ENCODE measurements at regions not wholly inside any gene's neighbourhood (a gene's known extent, or its start where the extent isn't known, plus 50 kb on each side); places are given as distances from the start of the nearest gene placed in this dataset.
"Not testable (repeated sequence)": the region's sequence is repeated elsewhere in the genome, so short reads cannot be mapped to it uniquely, and the experiment has no call there.

- no peak for DNase-seq
Measured at GRCh38 chr19:28332351-28332750, 880.6 kb downstream of the UQCRFS1 start.

- no peak for DNase-seq
Measured at GRCh38 chr19:28331596-28331995, 881.4 kb downstream of the UQCRFS1 start.

- DNase-seq, result no peak
Measured at GRCh38 chr19:28330831-28331230, 882.1 kb downstream of the UQCRFS1 start.

GRCh38 chr19:28329429-28329828, 883.5 kb downstream of the UQCRFS1 start:
- DNase-seq, result no peak

- no peak for DNase-seq
Measured at GRCh38 chr19:28327905-28328304, 885.0 kb downstream of the UQCRFS1 start.

GRCh38 chr19:28326746-28327145, 886.2 kb downstream of the UQCRFS1 start:
- no peak for DNase-seq

- no peak for DNase-seq
Measured at GRCh38 chr19:28324275-28325060, 888.5 kb downstream of the UQCRFS1 start.

- DNase-seq, result no peak
Measured at GRCh38 chr19:28322945-28323344, 890.0 kb downstream of the UQCRFS1 start.

GRCh38 chr19:28322491-28322890, 890.5 kb downstream of the UQCRFS1 start:
- DNase-seq, result no peak

GRCh38 chr19:28319918-28320317, 893.0 kb downstream of the UQCRFS1 start:
- DNase-seq, result no peak

- no peak for DNase-seq
Measured at GRCh38 chr19:28319227-28319626, 893.7 kb downstream of the UQCRFS1 start.

GRCh38 chr19:28318469-28319179, 894.3 kb downstream of the UQCRFS1 start:
- no peak for DNase-seq

GRCh38 chr19:28316464-28316863, 896.5 kb downstream of the UQCRFS1 start:
- DNase-seq, result no peak

GRCh38 chr19:28314756-28315155, 898.2 kb downstream of the UQCRFS1 start:
- DNase-seq, result no peak

- DNase-seq, result no peak
Measured at GRCh38 chr19:28314287-28314686, 898.7 kb downstream of the UQCRFS1 start.

- no peak for DNase-seq
Measured at GRCh38 chr19:28313633-28314032, 899.3 kb downstream of the UQCRFS1 start.

- no peak for DNase-seq
Measured at GRCh38 chr19:28312269-28312668, 900.7 kb downstream of the UQCRFS1 start.

GRCh38 chr19:28310829-28311228, 902.1 kb downstream of the UQCRFS1 start:
- DNase-seq, result not testable (repeated sequence)

- DNase-seq, result no peak
Measured at GRCh38 chr19:28309070-28309469, 903.9 kb downstream of the UQCRFS1 start.

GRCh38 chr19:28307963-28308362, 905.0 kb downstream of the UQCRFS1 start:
- DNase-seq, result no peak

- no peak for DNase-seq
Measured at GRCh38 chr19:28307487-28307886, 905.5 kb downstream of the UQCRFS1 start.

- no peak for DNase-seq
Measured at GRCh38 chr19:28305513-28305912, 907.4 kb downstream of the UQCRFS1 start.

- DNase-seq, result no peak
Measured at GRCh38 chr19:28303502-28303901, 909.4 kb downstream of the UQCRFS1 start.

- no peak for DNase-seq
Measured at GRCh38 chr19:28301961-28302360, 911.0 kb downstream of the UQCRFS1 start.
